Endothelial cell of umbilical vein (primary cell): ENCODE measurements at regions not wholly inside any gene's neighbourhood (a gene's known extent, or its start where the extent isn't known, plus 50 kb on each side); places are given as distances from the start of the nearest gene placed in this dataset.

Experiments
- BruUV-seq: library from RNA; stranded (reverse); fragments of 400-500 nt; replicated peaks from 2 replicates; lab custom pipeline; 2021; lab: Mats Ljungman, UMichigan
- CTCF ChIA-PET: fragments of 300-600, 350-600 bp; sonication (Branson Sonifier 250); formaldehyde crosslinking; loops from one replicate; lab custom pipeline; 2021; ENCODE audit warnings: antibody characterized with exemption, inconsistent platforms; lab: Charles Lee
- POLR2A ChIA-PET: fragments of 300-600, 350-600 bp; sonication (Branson Sonifier 250); formaldehyde crosslinking; loops from one replicate; lab custom pipeline; 2021; ENCODE audit warnings: antibody characterized with exemption, inconsistent platforms; lab: Charles Lee
- DNase-seq: peaks from one replicate; pipeline ENCODE4 v3.0.0-alpha.2; 2011; ENCODE audit warnings: low read depth, low spot score
- FAIRE-seq: peaks from 2 replicates; lab custom pipeline; 2011; peaks lifted over from hg19 to GRCh38; lab: Jason Lieb, UNC
- H2AFZ ChIP-seq: 2 replicates; pipeline ENCODE4 v1.6.0; 2012; ENCODE audit warnings: low read depth, low read length, control low read depth, inconsistent platforms
- H3K27ac ChIP-seq: 2 replicates; pipeline ENCODE4 v1.5.1; 2011; ENCODE audit warnings: low read depth, mild to moderate bottlenecking, control low read depth, low read length, moderate library complexity; ENCODE audit not compliant: insufficient read depth
- H3K27me3 ChIP-seq, 2 experiments: 2 replicates each; pipeline versions ENCODE4 v1.6.0 to v1.6.1; 2011; ENCODE audit warnings: low read length in 2 of 2, mixed read lengths in 1 of 2; ENCODE audit not compliant: control insufficient read depth in 2 of 2, insufficient read depth in 2 of 2
- H3K36me3 ChIP-seq, 2 experiments: 2 replicates in 1 of 2; 3 replicates in 1 of 2; pipeline ENCODE4 v1.5.1; 2011; ENCODE audit warnings: low read length in 2 of 2, mild to moderate bottlenecking in 1 of 2, moderate library complexity in 1 of 2; ENCODE audit not compliant: control insufficient read depth in 2 of 2, insufficient read depth in 2 of 2; ENCODE audit errors: extremely low read depth in 1 of 2
- H3K4me1 ChIP-seq: 3 replicates; pipeline ENCODE4 v1.5.1; 2011; ENCODE audit warnings: mild to moderate bottlenecking, low read length; ENCODE audit not compliant: control insufficient read depth, insufficient read depth; ENCODE audit errors: extremely low read depth
- H3K4me2 ChIP-seq: 2 replicates; pipeline ENCODE4 v1.6.1; 2011; ENCODE audit warnings: low read length, control low read depth, mixed read lengths; ENCODE audit not compliant: insufficient read depth
- H3K4me3 ChIP-seq, 3 experiments: fragments of 200-600 bp in 1 of 3; sonication (generic), shearing (Covaris generic) in 1 of 3; replicated peaks in 1 of 3; 2 replicates each; pipeline ENCODE4 v1.5.1; 2011 to 2016; ENCODE audit warnings: control low read depth in 3 of 3, low read length in 3 of 3, mild to moderate bottlenecking in 2 of 3, inconsistent platforms in 1 of 3, low read depth in 1 of 3, moderate library complexity in 1 of 3; ENCODE audit not compliant: insufficient read depth in 1 of 3
- H3K79me2 ChIP-seq: 2 replicates; pipeline ENCODE4 v1.6.0; 2012; ENCODE audit warnings: low read length, inconsistent platforms; ENCODE audit not compliant: control insufficient read depth, insufficient read depth
- H3K9ac ChIP-seq: replicated peaks from 2 replicates; pipeline ENCODE3; 2011; ENCODE audit warnings: low read length, control low read depth; ENCODE audit not compliant: insufficient read depth; ENCODE audit errors: extremely low read depth
- H3K9me1 ChIP-seq: replicated peaks from 3 replicates; pipeline ENCODE4 v1.6.0; 2011; ENCODE audit warnings: mild to moderate bottlenecking, low read length; ENCODE audit not compliant: control insufficient read depth, insufficient read depth; ENCODE audit errors: extremely low read depth
- H3K9me3 ChIP-seq: replicated peaks from 2 replicates; pipeline ENCODE4 v1.5.1; 2012; ENCODE audit warnings: low read length, inconsistent platforms; ENCODE audit not compliant: control insufficient read depth, insufficient read depth
- H4K20me1 ChIP-seq: replicated peaks from 2 replicates; pipeline ENCODE3; 2011; ENCODE audit warnings: mild to moderate bottlenecking, low read length; ENCODE audit not compliant: control insufficient read depth, insufficient read depth; ENCODE audit errors: extremely low read depth
- EZH2 ChIP-seq: IDR thresholded peaks from 2 replicates; pipeline ENCODE4 v1.6.1; 2012; ENCODE audit warnings: borderline replicate concordance, low read depth, mild to moderate bottlenecking, moderate library complexity, low read length, inconsistent platforms; ENCODE audit not compliant: severe bottlenecking
- FOS ChIP-seq: IDR thresholded peaks from 2 replicates; pipeline ENCODE4 v1.6.1; 2011; ENCODE audit warnings: mild to moderate bottlenecking, low read length, moderate library complexity, borderline replicate concordance; ENCODE audit not compliant: insufficient read depth
- GATA2 ChIP-seq: IDR thresholded peaks from 2 replicates; pipeline ENCODE4 v1.7.0; 2011; ENCODE audit warnings: low read depth, mild to moderate bottlenecking, moderate library complexity, mixed read lengths, low read length; ENCODE audit not compliant: insufficient read length, insufficient read depth
- JUN ChIP-seq: IDR thresholded peaks from 2 replicates; pipeline ENCODE4 v1.6.1; 2011; ENCODE audit warnings: borderline replicate concordance, low read depth; ENCODE audit not compliant: insufficient read length, insufficient read depth
- MYC ChIP-seq: IDR thresholded peaks from one replicate; pipeline ENCODE4 v1.6.1; 2011; ENCODE audit warnings: mild to moderate bottlenecking, low read depth, low read length
- POLR2A ChIP-seq: IDR thresholded peaks from 2 replicates; pipeline ENCODE4 v1.6.1; 2012; ENCODE audit warnings: low read depth, mild to moderate bottlenecking, control low read depth, low read length
- POLR2AphosphoS5 ChIP-seq: IDR thresholded peaks from 2 replicates; pipeline ENCODE4 v1.6.1; 2012; ENCODE audit warnings: low read depth, mild to moderate bottlenecking, control low read depth, low read length, moderate library complexity; ENCODE audit not compliant: insufficient read depth
- dilution Hi-C: fragments of 300-500 bp; cut with MboI; formaldehyde crosslinking; loops from one replicate; pipeline ENCODE4 v1.15.0; 2019; ENCODE audit warnings: low sequenced_read_pairs; ENCODE audit not compliant: extremely low pct_ligation_motif_present
- intact Hi-C: fragments of 100-400 bp; cut with micrococcal nuclease; formaldehyde crosslinking; loops from one replicate; pipeline ENCODE4 v1.10.0; 2022
- TF ChIP-seq, protein P1 (sequence below): IDR thresholded peaks from 2 replicates; pipeline ENCODE4 v1.6.1; 2011; ENCODE audit not compliant: insufficient read depth, insufficient read length
- TF ChIP-seq, protein P2 (sequence below), 2 donors: IDR thresholded peaks; 1 replicate in 1 of 2; 2 replicates in 1 of 2; pipeline ENCODE4 v1.5.1; 2011; ENCODE audit warnings: low read length in 2 of 2, mild to moderate bottlenecking in 2 of 2, moderate library complexity in 2 of 2, control low read depth in 1 of 2, inconsistent platforms in 1 of 2, low read depth in 1 of 2; ENCODE audit not compliant: insufficient read depth in 1 of 2; ENCODE audit errors: extremely low read depth in 1 of 2

DNA sequence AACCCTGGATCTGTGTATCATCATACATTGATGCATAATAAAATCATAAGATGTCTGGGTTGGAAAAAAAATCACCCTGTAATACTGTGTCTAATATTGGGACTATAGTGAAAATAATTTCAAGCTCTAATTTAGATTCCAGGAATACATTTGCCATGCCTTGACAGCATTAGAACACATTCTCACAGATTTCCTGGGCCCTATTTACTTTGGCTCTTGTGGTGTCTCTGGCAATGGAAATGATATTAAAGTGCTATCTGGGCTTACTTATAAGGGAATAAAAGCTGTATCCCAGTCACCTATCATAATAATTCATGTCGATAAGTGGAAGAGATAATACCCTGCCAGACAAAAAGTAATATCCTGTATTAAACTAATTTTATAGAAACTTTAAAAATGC lies 472.0 kb downstream of the ZPLD1 start:
- TF ChIP-seq, protein P1, sequence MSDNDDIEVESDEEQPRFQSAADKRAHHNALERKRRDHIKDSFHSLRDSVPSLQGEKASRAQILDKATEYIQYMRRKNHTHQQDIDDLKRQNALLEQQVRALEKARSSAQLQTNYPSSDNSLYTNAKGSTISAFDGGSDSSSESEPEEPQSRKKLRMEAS: no peak
- TF ChIP-seq EZH2: no peak
- no peak for TF ChIP-seq MYC
- no peak for TF ChIP-seq POLR2A
- TF ChIP-seq POLR2AphosphoS5: no peak
- TF ChIP-seq FOS: no peak
- no peak for TF ChIP-seq GATA2
- TF ChIP-seq, protein P2, sequence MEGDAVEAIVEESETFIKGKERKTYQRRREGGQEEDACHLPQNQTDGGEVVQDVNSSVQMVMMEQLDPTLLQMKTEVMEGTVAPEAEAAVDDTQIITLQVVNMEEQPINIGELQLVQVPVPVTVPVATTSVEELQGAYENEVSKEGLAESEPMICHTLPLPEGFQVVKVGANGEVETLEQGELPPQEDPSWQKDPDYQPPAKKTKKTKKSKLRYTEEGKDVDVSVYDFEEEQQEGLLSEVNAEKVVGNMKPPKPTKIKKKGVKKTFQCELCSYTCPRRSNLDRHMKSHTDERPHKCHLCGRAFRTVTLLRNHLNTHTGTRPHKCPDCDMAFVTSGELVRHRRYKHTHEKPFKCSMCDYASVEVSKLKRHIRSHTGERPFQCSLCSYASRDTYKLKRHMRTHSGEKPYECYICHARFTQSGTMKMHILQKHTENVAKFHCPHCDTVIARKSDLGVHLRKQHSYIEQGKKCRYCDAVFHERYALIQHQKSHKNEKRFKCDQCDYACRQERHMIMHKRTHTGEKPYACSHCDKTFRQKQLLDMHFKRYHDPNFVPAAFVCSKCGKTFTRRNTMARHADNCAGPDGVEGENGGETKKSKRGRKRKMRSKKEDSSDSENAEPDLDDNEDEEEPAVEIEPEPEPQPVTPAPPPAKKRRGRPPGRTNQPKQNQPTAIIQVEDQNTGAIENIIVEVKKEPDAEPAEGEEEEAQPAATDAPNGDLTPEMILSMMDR (IDR thresholded peaks at IDR 0.05; ENCODE audit: extremely low read depth in 1 of 2, insufficient read depth in 1 of 2, low read depth in 1 of 2, low read length in 2 of 2): no peak
- no peak for TF ChIP-seq JUN
- dilution Hi-C loops (no loop called here), intact Hi-C loops (no loop called here)
- no peaks in the 10 kb centered on the region for H4K20me1 ChIP-seq
- no peak overlapping the region for H3K27ac ChIP-seq
- ChIA-PET POLR2A (no interaction called here), CTCF (no interaction called here)
- H3K4me2 ChIP-seq: no peak overlapping the region
- no TSS peak for BruUV-seq
- H3K27me3 ChIP-seq: no peaks in the 10 kb centered on the region
- DNase-seq (no peak), FAIRE-seq (no peak)
- no peak overlapping the region for H3K9ac ChIP-seq
- H3K4me1 ChIP-seq: no peaks in the 10 kb centered on the region
- H3K4me3 ChIP-seq: no peak overlapping the region
- H2AFZ ChIP-seq: no peak overlapping the region
- H3K9me1 ChIP-seq: no peaks in the 10 kb centered on the region
- H3K9me3 ChIP-seq: no peaks in the 10 kb centered on the region
- no peaks in the 10 kb centered on the region for H3K36me3 ChIP-seq
- H3K79me2 ChIP-seq: no peaks in the 10 kb centered on the region
